HG03354 (cell line): ENCODE measurements at regions not wholly inside any gene's neighbourhood (a gene's known extent, or its start where the extent isn't known, plus 50 kb on each side); places are given as distances from the start of the nearest gene placed in this dataset.

ENCODE experiments used
- ATAC-seq: cut with Tn5 transposase; IDR thresholded peaks from one replicate; pipeline ENCODE4 v1.9.1; 2021; ENCODE audit warnings: mild to moderate bottlenecking; ENCODE audit not compliant: unreplicated experiment, poor library complexity, severe bottlenecking

GRCh38 chr1:244957525-244957924 lies 93.2 kb upstream of the HNRNPU start:
- ATAC-seq, result no peak

GRCh38 chr1:244957122-244957521 lies 92.8 kb upstream of the HNRNPU start:
- ATAC-seq, result no peak

GRCh38 chr1:244955661-244956060 lies 91.3 kb upstream of the HNRNPU start:
- no peak for ATAC-seq

- ATAC-seq, result no peak
Measured at GRCh38 chr1:244954359-244954758, 90.0 kb upstream of the HNRNPU start.

GRCh38 chr1:244953901-244954300 lies 89.6 kb upstream of the HNRNPU start:
- ATAC-seq, result no peak

- peak; percentile 97 for ATAC-seq
Measured at GRCh38 chr1:244952940-244953339, 88.6 kb upstream of the HNRNPU start.

GRCh38 chr1:244952280-244952933 lies 88.1 kb upstream of the HNRNPU start:
- ATAC-seq, result peak; percentile 9

GRCh38 chr1:244948416-244948815 lies 84.1 kb upstream of the HNRNPU start:
- ATAC-seq, result no peak

- ATAC-seq, result peak; percentile 89
Measured at GRCh38 chr1:244945109-244945671, 80.8 kb upstream of the HNRNPU start.

- ATAC-seq, result peak; percentile 77
Measured at GRCh38 chr1:244941121-244941520, 76.8 kb upstream of the HNRNPU start.

GRCh38 chr1:244937099-244937498 lies 72.8 kb upstream of the HNRNPU start:
- ATAC-seq, result no peak

- ATAC-seq, result peak; percentile 75
Measured at GRCh38 chr1:244920911-244921761, 56.8 kb upstream of the HNRNPU start.

GRCh38 chr1:244919320-244920282 lies 55.3 kb upstream of the HNRNPU start:
- ATAC-seq, result no peak

GRCh38 chr1:244918421-244919319 lies 54.3 kb upstream of the HNRNPU start:
- peak; percentile 56 for ATAC-seq

- no peak for ATAC-seq
Measured at GRCh38 chr1:244917073-244917670, 52.8 kb upstream of the HNRNPU start.

GRCh38 chr1:244915736-244916135 lies 51.4 kb upstream of the HNRNPU start:
- ATAC-seq, result no peak

GRCh38 chr1:244914761-244915160 lies 50.4 kb upstream of the HNRNPU start:
- ATAC-seq, result no peak
